ENCODE measurements at regions not wholly inside any gene's neighbourhood (a gene's known extent, or its start where the extent isn't known, plus 50 kb on each side); places are given as distances from the start of the nearest gene placed in this dataset.

GRCh38 chr2:187978356-187978755, 313.3 kb upstream of the GULP1 start:
- Histone ChIP-seq H3K9me2 (ENCODE audit: insufficient read depth, low read length) (no peaks in the 10 kb centered on the region), H4K20me1 (ENCODE audit: insufficient read depth, low read length) (0 out of 2 replicates have a peak, but pooled peaks cover 3% of the 10 kb centered on the region), H3K79me2 (ENCODE audit: insufficient read depth, low read depth, low read length) (no peaks in the 10 kb centered on the region), H3K27ac (ENCODE audit: low read depth, low read length, poor library complexity, severe bottlenecking) (no peak overlapping the region), H3K4me3 (ENCODE audit: low read depth, low read length, poor library complexity, severe bottlenecking) (no peak overlapping the region), H3K4me1 (ENCODE audit: insufficient read depth, low read length, poor library complexity, severe bottlenecking) (no peaks in the 10 kb centered on the region), H3K9me3 (ENCODE audit: low read length) (no peaks in the 10 kb centered on the region), H2AFZ (ENCODE audit: low read length) (no peak overlapping the region), H3K4me2 (ENCODE audit: low read length) (no peak overlapping the region), H3K36me3 (ENCODE audit: insufficient read depth, low read length) (no peaks in the 10 kb centered on the region)
- CTCF ChIA-PET (ENCODE audit: unreplicated experiment) = no interaction called here
- intact Hi-C loops (cut with micrococcal nuclease; ENCODE audit: unreplicated experiment) = no loop called here
- DNase-seq (ENCODE audit: low spot score) = no peak
- no TSS peak for BruUV-seq (replicated peaks)
- TF ChIP-seq, protein P1, sequence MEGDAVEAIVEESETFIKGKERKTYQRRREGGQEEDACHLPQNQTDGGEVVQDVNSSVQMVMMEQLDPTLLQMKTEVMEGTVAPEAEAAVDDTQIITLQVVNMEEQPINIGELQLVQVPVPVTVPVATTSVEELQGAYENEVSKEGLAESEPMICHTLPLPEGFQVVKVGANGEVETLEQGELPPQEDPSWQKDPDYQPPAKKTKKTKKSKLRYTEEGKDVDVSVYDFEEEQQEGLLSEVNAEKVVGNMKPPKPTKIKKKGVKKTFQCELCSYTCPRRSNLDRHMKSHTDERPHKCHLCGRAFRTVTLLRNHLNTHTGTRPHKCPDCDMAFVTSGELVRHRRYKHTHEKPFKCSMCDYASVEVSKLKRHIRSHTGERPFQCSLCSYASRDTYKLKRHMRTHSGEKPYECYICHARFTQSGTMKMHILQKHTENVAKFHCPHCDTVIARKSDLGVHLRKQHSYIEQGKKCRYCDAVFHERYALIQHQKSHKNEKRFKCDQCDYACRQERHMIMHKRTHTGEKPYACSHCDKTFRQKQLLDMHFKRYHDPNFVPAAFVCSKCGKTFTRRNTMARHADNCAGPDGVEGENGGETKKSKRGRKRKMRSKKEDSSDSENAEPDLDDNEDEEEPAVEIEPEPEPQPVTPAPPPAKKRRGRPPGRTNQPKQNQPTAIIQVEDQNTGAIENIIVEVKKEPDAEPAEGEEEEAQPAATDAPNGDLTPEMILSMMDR (conservative IDR thresholded peaks at IDR 0.05; ENCODE audit: low read length) = no peak
- TF ChIP-seq EZH2phosphoT487 (IDR thresholded peaks at IDR 0.05; ENCODE audit: borderline replicate concordance, low read depth, low read length) = no peak
- POLR2A ChIA-PET = no interaction called here

DNA sequence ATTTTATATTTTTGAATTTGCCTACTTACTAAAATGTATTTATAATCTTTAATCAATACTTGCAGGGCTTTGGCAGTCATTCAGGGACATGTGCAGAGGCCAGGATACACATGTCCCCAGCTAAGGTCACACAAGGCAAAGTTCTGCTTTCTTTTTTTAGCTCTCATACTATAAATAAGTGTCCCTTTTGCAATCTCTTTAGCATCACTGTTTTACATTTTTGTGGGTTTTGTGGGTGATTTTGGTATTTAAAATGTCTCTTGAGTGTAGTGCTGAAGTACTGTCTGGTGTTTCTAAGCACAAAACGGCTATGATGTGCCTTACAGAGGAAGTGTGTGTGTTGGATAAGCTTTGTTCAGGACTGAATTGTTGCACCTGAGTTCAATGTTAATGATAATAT, 309.0 kb upstream of the GULP1 start:
- H3K36me3 ChIP-seq (ENCODE audit: insufficient read depth, low read length) = no peaks in the 10 kb centered on the region
- H3K9me2 ChIP-seq (ENCODE audit: insufficient read depth, low read length) = no peaks in the 10 kb centered on the region
- no peaks in the 10 kb centered on the region for H3K4me1 ChIP-seq (ENCODE audit: insufficient read depth, low read length, poor library complexity, severe bottlenecking)
- intact Hi-C loops (cut with micrococcal nuclease; ENCODE audit: unreplicated experiment) = no loop called here
- no peak overlapping the region for H3K4me3 ChIP-seq (ENCODE audit: low read depth, low read length, poor library complexity, severe bottlenecking)
- H3K4me2 ChIP-seq (ENCODE audit: low read length) = no peak overlapping the region
- H3K9me3 ChIP-seq (ENCODE audit: low read length) = no peaks in the 10 kb centered on the region
- H3K27ac ChIP-seq (ENCODE audit: low read depth, low read length, poor library complexity, severe bottlenecking) = no peak overlapping the region
- CTCF ChIA-PET (ENCODE audit: unreplicated experiment) = no interaction called here
- H3K79me2 ChIP-seq (ENCODE audit: insufficient read depth, low read depth, low read length) = no peaks in the 10 kb centered on the region
- POLR2A ChIA-PET = interaction anchor here (0.6 kb wide), 1 partner anchor 62 kb away, joined by 4 read pairs; no protein-coding TSS in a partner anchor
- TF ChIP-seq, protein P1 (conservative IDR thresholded peaks at IDR 0.05; ENCODE audit: low read length) = no peak
- TF ChIP-seq EZH2phosphoT487 (IDR thresholded peaks at IDR 0.05; ENCODE audit: borderline replicate concordance, low read depth, low read length) = no peak
- BruUV-seq (replicated peaks) = no TSS peak
- H4K20me1 ChIP-seq (ENCODE audit: insufficient read depth, low read length) = no peaks in the 10 kb centered on the region
- DNase-seq (ENCODE audit: low spot score) = no peak
- no peak overlapping the region for H2AFZ ChIP-seq (ENCODE audit: low read length)

DNA sequence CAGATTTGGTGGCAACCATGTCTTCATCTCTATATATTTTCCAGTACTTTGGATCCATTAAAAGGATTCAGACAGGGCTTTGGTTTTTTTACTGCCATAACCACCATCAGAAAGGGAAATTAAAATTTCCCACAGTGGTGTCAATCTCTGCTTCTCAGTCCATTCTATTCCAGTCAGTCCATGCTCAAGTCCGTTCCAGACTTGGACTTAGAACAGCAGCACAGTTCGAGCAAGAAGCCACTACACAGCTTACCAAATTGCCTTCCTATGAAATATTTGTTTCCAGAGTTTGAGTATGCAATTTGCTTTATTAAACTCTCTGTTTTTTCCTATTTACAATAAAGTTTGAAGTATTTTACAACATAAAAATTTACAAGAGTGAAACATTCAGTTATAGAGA, 306.5 kb upstream of the GULP1 start:
- no peaks in the 10 kb centered on the region for H3K9me2 ChIP-seq (ENCODE audit: insufficient read depth, low read length)
- H3K27ac ChIP-seq (ENCODE audit: low read depth, low read length, poor library complexity, severe bottlenecking) = no peak overlapping the region
- CTCF ChIA-PET (ENCODE audit: unreplicated experiment) = no interaction called here
- no peaks in the 10 kb centered on the region for H3K9me3 ChIP-seq (ENCODE audit: low read length)
- no peaks in the 10 kb centered on the region for H3K36me3 ChIP-seq (ENCODE audit: insufficient read depth, low read length)
- no peak overlapping the region for H3K4me3 ChIP-seq (ENCODE audit: low read depth, low read length, poor library complexity, severe bottlenecking)
- H4K20me1 ChIP-seq (ENCODE audit: insufficient read depth, low read length) = no peaks in the 10 kb centered on the region
- TF ChIP-seq, protein P1 (conservative IDR thresholded peaks at IDR 0.05; ENCODE audit: low read length) = no peak
- no peak for TF ChIP-seq EZH2phosphoT487 (IDR thresholded peaks at IDR 0.05; ENCODE audit: borderline replicate concordance, low read depth, low read length)
- H3K4me2 ChIP-seq (ENCODE audit: low read length) = no peak overlapping the region
- DNase-seq (ENCODE audit: low spot score) = no peak
- no peaks in the 10 kb centered on the region for H3K79me2 ChIP-seq (ENCODE audit: insufficient read depth, low read depth, low read length)
- BruUV-seq (replicated peaks) = no TSS peak
- POLR2A ChIA-PET = no interaction called here
- no peaks in the 10 kb centered on the region for H3K4me1 ChIP-seq (ENCODE audit: insufficient read depth, low read length, poor library complexity, severe bottlenecking)
- intact Hi-C loops (cut with micrococcal nuclease; ENCODE audit: unreplicated experiment) = no loop called here
- no peak overlapping the region for H2AFZ ChIP-seq (ENCODE audit: low read length)

Data from OCI-LY7 (cell line).